Amniotic epithelial cell (primary cell): ENCODE measurements at regions not wholly inside any gene's neighbourhood (a gene's known extent, or its start where the extent isn't known, plus 50 kb on each side); places are given as distances from the start of the nearest gene placed in this dataset.
A peak's percentile ranks its signal among the peaks of the same experiment; 100 is the strongest.

ENCODE experiments used
- DNase-seq: peaks from one replicate; pipeline ENCODE4 v3.0.0-alpha.2; 2010; ENCODE audit warnings: low read depth

GRCh38 chr7:38086857-38087256 lies 91.2 kb upstream of the STARD3NL start:
- DNase-seq, result no peak

GRCh38 chr7:38102507-38102906 lies 75.5 kb upstream of the STARD3NL start:
- no peak for DNase-seq

- DNase-seq, result peak; percentile 37
Observed at GRCh38 chr7:38105874-38106483, 72.1 kb upstream of the STARD3NL start.

GRCh38 chr7:38107486-38107893 lies 70.6 kb upstream of the STARD3NL start:
- peak; percentile 51 for DNase-seq

GRCh38 chr7:38112075-38112474 lies 66.0 kb upstream of the STARD3NL start:
- DNase-seq, result no peak

GRCh38 chr7:38120076-38120475 lies 58.0 kb upstream of the STARD3NL start:
- DNase-seq, result no peak

- no peak for DNase-seq
Observed at GRCh38 chr7:38122501-38122900, 55.5 kb upstream of the STARD3NL start.

GRCh38 chr7:38123494-38123893 lies 54.6 kb upstream of the STARD3NL start:
- no peak for DNase-seq

- DNase-seq, result no peak
Observed at GRCh38 chr7:38127216-38128207, 50.5 kb upstream of the STARD3NL start.
